ENCODE measurements at regions not wholly inside any gene's neighbourhood (a gene's known extent, or its start where the extent isn't known, plus 50 kb on each side); places are given as distances from the start of the nearest gene placed in this dataset.

- no peak for TF ChIP-seq ZNF407 (IDR thresholded peaks at IDR 0.05; ENCODE audit: low read depth)
- TF ChIP-seq IRF1 (CRISPR knock-in tag; IDR thresholded peaks at IDR 0.05; ENCODE audit: borderline replicate concordance) = no peak
- TF ChIP-seq CEBPG (CRISPR knock-in tag; IDR thresholded peaks at IDR 0.05) = no peak
- no peak for TF ChIP-seq CEBPG (tag; conservative IDR thresholded peaks at IDR 0.05 in 1 of 2, IDR thresholded peaks at IDR 0.05 in 1 of 2)
- no peak for TF ChIP-seq EWSR1 (IDR thresholded peaks at IDR 0.05; ENCODE audit: borderline replicate concordance, low read depth, partially characterized antibody)
Observed at GRCh38 chr13:39159846-39160370, 121.7 kb downstream of the NHLRC3 start (continued).
